ENCODE measurements at regions not wholly inside any gene's neighbourhood (a gene's known extent, or its start where the extent isn't known, plus 50 kb on each side); places are given as distances from the start of the nearest gene placed in this dataset.

DNA sequence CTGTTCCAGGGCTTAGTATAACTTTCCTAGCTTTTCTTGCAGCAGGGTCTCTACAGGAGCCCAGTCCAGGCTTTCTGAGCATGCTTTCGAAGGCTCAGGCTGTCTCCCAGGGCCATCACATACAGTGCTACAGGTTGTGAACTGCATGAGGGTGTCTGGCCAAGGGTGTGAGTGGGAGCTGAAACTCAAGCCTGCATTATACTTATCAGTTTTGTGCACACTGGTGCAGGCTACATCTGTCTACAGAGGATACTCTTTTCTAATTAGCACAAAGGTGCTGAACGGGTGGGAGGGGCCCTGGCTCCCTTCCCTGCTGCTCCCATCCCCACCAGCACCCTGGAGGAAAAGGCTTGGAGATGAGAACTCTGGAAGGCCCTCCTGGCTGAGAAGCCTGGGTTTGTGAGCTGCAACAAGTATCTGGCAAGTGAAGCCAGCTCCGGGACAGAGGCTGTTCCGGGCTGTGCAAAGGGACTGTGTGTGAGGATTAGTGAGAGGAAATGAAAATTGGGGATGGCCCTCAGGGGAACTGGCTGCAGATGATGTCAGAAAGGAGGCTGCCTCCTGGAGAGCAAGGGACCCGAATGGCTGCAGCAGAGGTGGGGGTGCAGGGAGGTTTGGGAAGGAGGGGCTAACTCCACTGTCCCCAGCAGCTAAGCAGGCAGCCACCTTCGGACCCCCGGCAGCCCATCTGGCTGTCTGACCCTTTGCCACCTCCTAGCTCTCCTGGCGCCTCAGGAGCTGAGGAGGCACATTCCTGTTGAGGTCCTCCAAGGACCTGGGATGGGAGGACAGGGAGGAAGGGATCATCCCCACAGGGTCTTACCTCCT, 68.5 kb downstream of the EFNB1 start:
- H3K9ac ChIP-seq (ENCODE audit: low read length in 3 of 3), result no peak overlapping the region
- FAIRE-seq, result no peak
- intact Hi-C loops (cut with DNase I), result no loop called here

GRCh38 chrX:68896581-68896980, 67.8 kb downstream of the EFNB1 start:
- H3K9ac ChIP-seq (ENCODE audit: low read length in 3 of 3), result no peak overlapping the region
- TF ChIP-seq CTCF (IDR thresholded peaks at IDR 0.05; ENCODE audit: borderline replicate concordance, extremely low read depth, insufficient read depth), result no peak
- H3K4me3 ChIP-seq (ENCODE audit: low read length in 3 of 3), result no peak overlapping the region
- intact Hi-C loops (cut with DNase I), result no loop called here
- no peaks in the 10 kb centered on the region for H3K27me3 ChIP-seq (ENCODE audit: control insufficient read depth, insufficient read depth, low read length)
- H3K4me1 ChIP-seq (ENCODE audit: control insufficient read depth in 2 of 3, insufficient read depth in 2 of 3, low read depth in 1 of 3, low read length in 3 of 3), result peaks cover 0 to 19% (median 8%) of the 10 kb centered on the region in 3 donors
- H3K36me3 ChIP-seq (ENCODE audit: control insufficient read depth in 2 of 3, insufficient read depth in 3 of 3, low read length in 3 of 3), result no peaks in the 10 kb centered on the region
- no peak overlapping the region for H3K27ac ChIP-seq (ENCODE audit: low read depth in 2 of 2, low read length in 2 of 2)
- no peak for DNase-seq
- no peak for FAIRE-seq
- H3K9me3 ChIP-seq (ENCODE audit: control insufficient read depth in 2 of 3, insufficient read depth in 1 of 3, low read length in 3 of 3), result no peaks in the 10 kb centered on the region

More for the DNA sequence above, 68.5 kb downstream of the EFNB1 start:
- Histone ChIP-seq H3K27ac (ENCODE audit: low read depth in 2 of 2, low read length in 2 of 2) (no peak overlapping the region), H3K4me1 (ENCODE audit: control insufficient read depth in 2 of 3, insufficient read depth in 2 of 3, low read depth in 1 of 3, low read length in 3 of 3) (peaks cover 0 to 19% (median 8%) of the 10 kb centered on the region in 3 donors), H3K4me3 (ENCODE audit: low read length in 3 of 3) (no peak overlapping the region), H3K27me3 (ENCODE audit: control insufficient read depth, insufficient read depth, low read length) (no peaks in the 10 kb centered on the region), H3K9me3 (ENCODE audit: control insufficient read depth in 2 of 3, insufficient read depth in 1 of 3, low read length in 3 of 3) (no peaks in the 10 kb centered on the region), H3K36me3 (ENCODE audit: control insufficient read depth in 2 of 3, insufficient read depth in 3 of 3, low read length in 3 of 3) (no peaks in the 10 kb centered on the region)
- no peak for TF ChIP-seq CTCF (IDR thresholded peaks at IDR 0.05; ENCODE audit: borderline replicate concordance, extremely low read depth, insufficient read depth)
- DNase-seq, result no peak

DNA sequence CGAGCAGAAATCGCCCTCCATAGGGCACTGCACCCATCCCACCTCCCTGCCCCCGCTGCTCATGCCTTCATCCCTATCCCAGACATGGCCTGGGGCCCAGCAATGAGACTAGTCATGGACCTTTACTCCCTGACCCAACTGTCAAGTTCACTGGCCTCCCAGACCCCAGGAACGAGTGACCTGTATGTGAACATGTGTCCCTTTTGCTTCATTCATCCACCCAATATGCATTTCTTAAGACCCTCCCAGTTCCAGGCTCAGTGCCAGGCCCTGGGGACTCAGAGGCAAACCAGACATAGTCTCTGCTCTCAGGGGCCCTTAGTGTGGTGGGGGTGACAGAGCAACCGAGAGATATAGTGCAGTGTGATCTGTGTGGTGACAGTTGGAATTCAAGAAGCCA, 67.0 kb downstream of the EFNB1 start:
- Histone ChIP-seq H3K4me3 (ENCODE audit: low read length in 3 of 3) (no peak overlapping the region), H3K27me3 (ENCODE audit: control insufficient read depth, insufficient read depth, low read length) (no peaks in the 10 kb centered on the region), H3K9ac (ENCODE audit: low read length in 3 of 3) (peak overlapping the region in 1 of 3 donors; percentile 51), H3K4me1 (ENCODE audit: control insufficient read depth in 2 of 3, insufficient read depth in 2 of 3, low read depth in 1 of 3, low read length in 3 of 3) (peaks cover 0 to 19% (median 8%) of the 10 kb centered on the region in 3 donors), H3K27ac (ENCODE audit: low read depth in 2 of 2, low read length in 2 of 2) (peak overlapping the region; percentile 78 to 80), H3K9me3 (ENCODE audit: control insufficient read depth in 2 of 3, insufficient read depth in 1 of 3, low read length in 3 of 3) (no peaks in the 10 kb centered on the region), H3K36me3 (ENCODE audit: control insufficient read depth in 2 of 3, insufficient read depth in 3 of 3, low read length in 3 of 3) (no peaks in the 10 kb centered on the region)
- DNase-seq, result no peak
- TF ChIP-seq CTCF (IDR thresholded peaks at IDR 0.05; ENCODE audit: borderline replicate concordance, extremely low read depth, insufficient read depth), result no peak
- no peak for FAIRE-seq
- intact Hi-C loops (cut with DNase I), result no loop called here
